ENCODE measurements at regions not wholly inside any gene's neighbourhood (a gene's known extent, or its start where the extent isn't known, plus 50 kb on each side); places are given as distances from the start of the nearest gene placed in this dataset.

DNA sequence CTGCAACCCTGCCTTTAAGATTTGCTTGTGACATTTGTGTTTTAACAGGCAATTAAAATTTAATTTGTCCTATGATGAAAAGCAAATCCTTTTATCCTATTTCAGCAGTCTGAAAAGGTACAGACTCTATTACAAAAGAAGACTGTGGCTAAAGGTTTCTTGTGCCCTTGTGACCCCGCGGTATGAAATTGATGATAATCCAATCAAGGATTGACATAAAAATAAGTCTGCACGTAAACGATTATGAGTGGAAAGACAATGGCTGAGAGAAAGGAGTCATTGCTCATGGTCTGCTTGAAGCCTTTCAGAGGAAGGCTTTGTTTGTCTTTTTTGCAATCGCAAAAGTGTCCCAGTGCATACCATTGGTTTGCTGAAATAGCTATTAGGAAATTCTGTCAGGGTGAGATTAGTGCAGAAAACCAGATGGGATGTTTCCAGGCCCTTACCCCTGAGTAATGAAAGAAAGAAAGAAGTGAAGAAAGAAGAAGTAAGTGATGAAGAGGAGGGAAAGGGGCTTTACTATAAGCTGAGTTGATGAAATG, 867.8 kb upstream of the CDH8 start:
- no peak for TF ChIP-seq CTCF (conservative IDR thresholded peaks at IDR 0.05; ENCODE audit: control insufficient read depth, insufficient read depth, low read depth, low read length)
- H3K4me3 ChIP-seq (ENCODE audit: control insufficient read depth, low read depth, low read length), result no peak overlapping the region
- no peak for DNase-seq (ENCODE audit: low read depth)

GRCh38 chr16:62899737-62900136, 863.5 kb upstream of the CDH8 start:
- TF ChIP-seq CTCF (conservative IDR thresholded peaks at IDR 0.05; ENCODE audit: control insufficient read depth, insufficient read depth, low read depth, low read length), result no peak
- no peak overlapping the region for H3K4me3 ChIP-seq (ENCODE audit: control insufficient read depth, low read depth, low read length)

GRCh38 chr16:62889097-62889496, 852.9 kb upstream of the CDH8 start:
- no peak for TF ChIP-seq CTCF (conservative IDR thresholded peaks at IDR 0.05; ENCODE audit: control insufficient read depth, insufficient read depth, low read depth, low read length)
- no peak for DNase-seq (ENCODE audit: low read depth)
- H3K4me3 ChIP-seq (ENCODE audit: control insufficient read depth, low read depth, low read length), result no peak overlapping the region

More at GRCh38 chr16:62899737-62900136, 863.5 kb upstream of the CDH8 start:
- no peak for DNase-seq (ENCODE audit: low read depth)

DNA sequence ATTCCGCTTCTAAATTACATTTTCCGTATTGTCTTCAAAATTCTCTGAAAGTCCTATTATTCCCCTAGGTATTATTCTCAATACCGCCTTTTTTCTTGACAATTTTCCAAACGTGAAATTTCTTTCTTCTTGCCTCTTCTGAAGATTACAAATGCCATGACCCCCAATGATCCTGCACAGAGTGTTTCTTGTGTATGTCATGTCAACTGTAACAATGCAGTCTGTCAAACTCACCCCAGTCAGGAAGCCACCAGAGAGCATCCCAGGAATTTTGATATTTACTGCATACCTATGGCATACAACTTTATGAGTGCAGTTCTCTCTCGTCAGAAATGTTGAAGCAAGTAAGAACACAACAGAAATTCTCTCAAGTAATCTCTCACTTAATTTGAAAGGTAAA, 847.3 kb upstream of the CDH8 start:
- no peak for TF ChIP-seq CTCF (conservative IDR thresholded peaks at IDR 0.05; ENCODE audit: control insufficient read depth, insufficient read depth, low read depth, low read length)
- H3K4me3 ChIP-seq (ENCODE audit: control insufficient read depth, low read depth, low read length), result no peak overlapping the region
- DNase-seq (ENCODE audit: low read depth), result no peak

- TF ChIP-seq CTCF (conservative IDR thresholded peaks at IDR 0.05; ENCODE audit: control insufficient read depth, insufficient read depth, low read depth, low read length), result no peak
- no peak for DNase-seq (ENCODE audit: low read depth)
- no peak overlapping the region for H3K4me3 ChIP-seq (ENCODE audit: control insufficient read depth, low read depth, low read length)
Observed at GRCh38 chr16:62882552-62883221, 846.4 kb upstream of the CDH8 start.

DNA sequence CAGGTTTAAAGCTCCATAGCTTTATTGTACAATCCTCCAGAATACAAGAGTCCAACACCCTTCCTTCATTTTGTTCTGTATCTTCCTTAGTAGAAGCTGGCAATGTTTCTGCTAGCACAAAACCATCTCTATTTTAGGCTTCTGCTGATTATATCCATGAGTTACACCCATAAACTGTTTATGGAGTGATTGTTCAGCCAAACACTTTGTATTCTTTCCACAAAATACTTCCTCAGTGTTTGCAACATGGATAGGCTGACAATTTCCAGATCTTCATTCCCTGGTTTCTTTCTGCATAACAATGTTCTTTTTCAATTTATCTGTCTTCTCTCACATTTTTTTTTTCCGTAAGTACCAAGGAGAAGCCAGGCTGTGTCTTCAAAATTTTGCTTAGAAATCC, 839.9 kb upstream of the CDH8 start:
- TF ChIP-seq CTCF (conservative IDR thresholded peaks at IDR 0.05; ENCODE audit: control insufficient read depth, insufficient read depth, low read depth, low read length), result no peak
- no peak for DNase-seq (ENCODE audit: low read depth)
- H3K4me3 ChIP-seq (ENCODE audit: control insufficient read depth, low read depth, low read length), result no peak overlapping the region
